Mesendoderm (in vitro differentiated cells): ENCODE measurements at regions not wholly inside any gene's neighbourhood (a gene's known extent, or its start where the extent isn't known, plus 50 kb on each side); places are given as distances from the start of the nearest gene placed in this dataset.

Experiments used
- DNase-seq: peaks from one replicate; pipeline ENCODE4 v3.0.0; 2013
- H2AK5ac ChIP-seq: 2 replicates; pipeline ENCODE4 v1.6.1; 2013; ENCODE audit warnings: low read length, inconsistent platforms
- H2BK120ac ChIP-seq: 2 replicates; pipeline ENCODE4 v1.6.1; 2013; ENCODE audit warnings: low read depth, mild to moderate bottlenecking, low read length, moderate library complexity, mixed read lengths
- H2BK15ac ChIP-seq: replicated peaks from 2 replicates; pipeline ENCODE4 v1.6.1; 2013; ENCODE audit warnings: low read depth, mild to moderate bottlenecking, moderate library complexity
- H2BK5ac ChIP-seq: 2 replicates; pipeline ENCODE4 v1.6.1; 2013; ENCODE audit warnings: low read length, inconsistent platforms
- H3K18ac ChIP-seq: 2 replicates; pipeline ENCODE4 v1.6.1; 2013; ENCODE audit warnings: mild to moderate bottlenecking, low read length, mixed read lengths
- H3K23ac ChIP-seq: one replicate; pipeline ENCODE4 v1.6.1; 2013; ENCODE audit warnings: low read length
- H3K27ac ChIP-seq: 2 replicates; pipeline ENCODE4 v1.5.1; 2013; ENCODE audit warnings: low read depth, mild to moderate bottlenecking, inconsistent platforms, low read length, moderate library complexity
- H3K27me3 ChIP-seq: 2 replicates; pipeline ENCODE4 v1.6.1; 2013; ENCODE audit warnings: low read length, control low read depth, mild to moderate bottlenecking, inconsistent platforms; ENCODE audit not compliant: insufficient read depth, poor library complexity
- H3K36me3 ChIP-seq: 2 replicates; pipeline ENCODE4 v1.6.1; 2013; ENCODE audit warnings: low read length, inconsistent platforms; ENCODE audit not compliant: control insufficient read depth, insufficient read depth
- H3K4ac ChIP-seq: one replicate; pipeline ENCODE4 v1.6.1; 2013; ENCODE audit warnings: low read depth, mild to moderate bottlenecking, low read length, moderate library complexity
- H3K4me1 ChIP-seq: 2 replicates; pipeline ENCODE4 v1.6.1; 2013; ENCODE audit warnings: low read depth, low read length, inconsistent platforms; ENCODE audit not compliant: control insufficient read depth
- H3K4me2 ChIP-seq: 2 replicates; pipeline ENCODE4 v1.6.1; 2013; ENCODE audit warnings: low read length
- H3K4me3 ChIP-seq: 2 replicates; pipeline ENCODE4 v1.5.1; 2013; ENCODE audit warnings: mild to moderate bottlenecking, low read length
- H3K56ac ChIP-seq: one replicate; pipeline ENCODE4 v1.6.1; 2013; ENCODE audit warnings: low read length
- H3K79me1 ChIP-seq: 2 replicates; pipeline ENCODE4 v1.6.1; 2013; ENCODE audit warnings: low read length, inconsistent platforms
- H3K79me2 ChIP-seq: 2 replicates; pipeline ENCODE4 v1.6.1; 2013; ENCODE audit warnings: mild to moderate bottlenecking, low read length; ENCODE audit not compliant: control insufficient read depth, insufficient read depth
- H3K9ac ChIP-seq: 2 replicates; pipeline ENCODE4 v1.6.1; 2013; ENCODE audit warnings: low read length, inconsistent platforms
- H4K5ac ChIP-seq: one replicate; pipeline ENCODE4 v1.6.1; 2013; ENCODE audit warnings: low read length
- H4K8ac ChIP-seq: one replicate; pipeline ENCODE4 v1.6.1; 2013; ENCODE audit warnings: low read depth, mild to moderate bottlenecking, control low read depth, low read length, moderate library complexity
- WGBS: extraction: QIAGEN DNeasy Blood & Tissue Kit; methylation state at CpG from one replicate; pipeline ENCODE4 v1.1.7; 2013; ENCODE audit warnings: low lambda C conversion rate, missing lambda C conversion rate; ENCODE audit not compliant: insufficient coverage; ENCODE audit errors: extremely low coverage; 5-methylcytosine and 5-hydroxymethylcytosine counted together

DNA sequence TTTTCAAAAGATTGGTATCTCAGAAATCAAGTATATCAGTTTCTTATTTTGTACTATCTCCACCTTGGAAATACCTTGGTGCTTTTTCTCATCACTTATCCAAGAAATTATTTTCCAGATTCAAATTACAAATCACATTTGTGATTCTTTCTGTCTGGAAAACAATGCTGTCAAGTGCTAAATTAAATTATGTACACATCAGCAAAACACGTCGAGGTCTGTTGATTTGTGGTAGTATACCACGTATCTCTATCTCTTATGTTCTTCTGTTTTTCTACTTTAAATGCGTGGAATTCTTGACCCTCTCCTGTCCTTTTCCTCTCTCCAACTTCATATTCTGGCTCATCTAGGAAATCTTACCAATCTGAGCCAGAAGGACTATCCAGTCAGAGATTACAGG lies 214.5 kb downstream of the PTN start:
- Histone ChIP-seq H3K4me1 (no peaks in the 10 kb centered on the region), H3K27me3 (no peaks in the 10 kb centered on the region), H3K56ac (no peak overlapping the region), H3K27ac (no peak overlapping the region), H3K79me2 (no peaks in the 10 kb centered on the region), H3K9ac (no peak overlapping the region), H2BK120ac (no peak overlapping the region), H3K4me3 (no peak overlapping the region), H3K23ac (no peak overlapping the region), H2AK5ac (no peak overlapping the region), H3K4me2 (no peak overlapping the region), H3K4ac (no peak overlapping the region), H4K5ac (no peak overlapping the region), H3K18ac (no peak overlapping the region), H2BK15ac (no peak overlapping the region), H3K79me1 (no peaks in the 10 kb centered on the region), H2BK5ac (no peak overlapping the region), H3K36me3 (no peaks in the 10 kb centered on the region), H4K8ac (no peak overlapping the region)
- no CpG with 5 or more reads among the region's 4 CpGs for WGBS
- no peak for DNase-seq

DNA sequence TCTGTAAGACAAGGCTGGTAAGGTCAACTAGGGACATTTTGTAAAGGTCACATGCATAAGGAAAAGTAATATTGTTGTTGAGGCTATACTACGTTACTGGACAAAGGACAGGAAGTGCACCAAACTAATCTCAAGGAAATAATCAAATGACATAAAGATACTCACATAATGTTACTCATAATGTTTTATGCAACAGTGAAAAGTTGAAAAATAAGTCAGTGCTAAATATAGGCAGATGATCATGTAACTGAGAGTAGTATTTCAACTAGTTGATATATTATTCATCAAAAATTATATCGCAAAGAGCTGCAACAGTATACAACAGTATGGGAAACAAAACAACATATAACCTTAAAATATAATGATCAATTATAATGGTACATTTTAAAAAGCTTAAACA lies 215.7 kb downstream of the PTN start:
- no peak for DNase-seq
- H4K5ac ChIP-seq, result no peak overlapping the region
- H3K9ac ChIP-seq, result no peak overlapping the region
- H3K18ac ChIP-seq, result no peak overlapping the region
- H3K27me3 ChIP-seq, result no peaks in the 10 kb centered on the region
- no peak overlapping the region for H2BK15ac ChIP-seq
- H3K4ac ChIP-seq, result no peak overlapping the region
- H3K27ac ChIP-seq, result no peak overlapping the region
- no peak overlapping the region for H2BK120ac ChIP-seq
- H3K36me3 ChIP-seq, result no peaks in the 10 kb centered on the region
- no peak overlapping the region for H2AK5ac ChIP-seq
- no peak overlapping the region for H3K23ac ChIP-seq
- WGBS, result no CpG with 5 or more reads among the region's 2 CpGs
- no peaks in the 10 kb centered on the region for H3K79me1 ChIP-seq
- H3K79me2 ChIP-seq, result no peaks in the 10 kb centered on the region
- no peak overlapping the region for H3K4me2 ChIP-seq
- H3K4me1 ChIP-seq, result no peaks in the 10 kb centered on the region
- no peak overlapping the region for H3K56ac ChIP-seq
- H3K4me3 ChIP-seq, result no peak overlapping the region
- no peak overlapping the region for H2BK5ac ChIP-seq
- no peak overlapping the region for H4K8ac ChIP-seq

DNA sequence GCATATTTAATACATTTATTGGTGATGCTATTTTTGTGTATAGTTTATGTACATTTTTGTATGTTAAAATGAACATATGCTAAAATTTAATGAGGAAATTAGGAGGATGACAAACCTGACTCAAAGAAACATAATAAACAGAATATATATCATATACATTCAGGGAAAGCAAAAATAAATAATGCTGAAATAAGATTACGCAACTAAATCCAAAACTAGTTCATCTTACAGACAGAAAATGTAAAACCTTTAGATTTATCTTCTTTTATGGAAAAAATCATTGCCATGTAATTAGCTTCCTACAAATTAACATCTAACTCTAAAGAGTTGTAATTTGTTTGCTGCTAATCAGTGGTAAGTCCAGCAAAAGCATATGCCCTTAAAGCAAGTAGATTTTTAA lies 216.5 kb downstream of the PTN start:
- WGBS, result no CpG with 5 or more reads among the region's 1 CpG
- no peak overlapping the region for H4K5ac ChIP-seq

DNA sequence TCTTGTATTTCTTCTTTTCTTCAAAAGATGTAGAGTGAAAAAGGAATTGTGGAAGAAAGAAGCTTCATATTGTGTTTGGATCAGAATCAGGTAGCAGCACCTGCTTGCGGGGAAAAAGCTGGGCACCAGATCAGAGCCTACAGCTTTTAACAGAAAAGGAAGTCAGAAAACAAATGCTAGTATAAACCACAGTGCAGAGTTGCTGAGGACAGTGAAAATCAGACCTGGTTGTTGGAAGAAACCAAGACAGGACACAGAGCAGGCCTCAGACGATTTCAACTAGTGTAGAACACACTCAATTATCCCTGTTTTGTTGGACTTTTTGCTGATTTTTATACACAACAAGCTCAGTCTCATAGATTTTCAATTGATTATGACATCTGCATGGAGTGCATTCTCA lies 221.4 kb downstream of the PTN start:
- Histone ChIP-seq H3K9ac (no peak overlapping the region), H3K36me3 (no peaks in the 10 kb centered on the region), H3K56ac (no peak overlapping the region), H3K4ac (no peak overlapping the region), H3K27me3 (no peaks in the 10 kb centered on the region), H2BK120ac (no peak overlapping the region), H4K5ac (no peak overlapping the region), H3K79me2 (no peaks in the 10 kb centered on the region), H4K8ac (no peak overlapping the region), H3K4me1 (no peaks in the 10 kb centered on the region), H3K27ac (no peak overlapping the region), H3K79me1 (no peaks in the 10 kb centered on the region), H3K23ac (no peak overlapping the region), H2BK15ac (no peak overlapping the region), H3K4me2 (no peak overlapping the region), H2AK5ac (no peak overlapping the region), H3K18ac (no peak overlapping the region), H2BK5ac (no peak overlapping the region), H3K4me3 (no peak overlapping the region)
- WGBS, result no CpG with 5 or more reads among the region's 2 CpGs
- DNase-seq, result no peak

More for the DNA sequence above, 216.5 kb downstream of the PTN start:
- Histone ChIP-seq H3K27me3 (no peaks in the 10 kb centered on the region), H3K9ac (no peak overlapping the region), H3K79me1 (no peaks in the 10 kb centered on the region), H3K79me2 (no peaks in the 10 kb centered on the region), H3K4ac (no peak overlapping the region), H3K27ac (no peak overlapping the region), H2BK15ac (no peak overlapping the region), H3K18ac (no peak overlapping the region), H2BK5ac (no peak overlapping the region), H4K8ac (no peak overlapping the region), H3K4me1 (no peaks in the 10 kb centered on the region), H3K36me3 (no peaks in the 10 kb centered on the region), H3K23ac (no peak overlapping the region), H2AK5ac (no peak overlapping the region), H3K56ac (no peak overlapping the region), H3K4me2 (no peak overlapping the region), H3K4me3 (no peak overlapping the region), H2BK120ac (no peak overlapping the region)
- no peak for DNase-seq

DNA sequence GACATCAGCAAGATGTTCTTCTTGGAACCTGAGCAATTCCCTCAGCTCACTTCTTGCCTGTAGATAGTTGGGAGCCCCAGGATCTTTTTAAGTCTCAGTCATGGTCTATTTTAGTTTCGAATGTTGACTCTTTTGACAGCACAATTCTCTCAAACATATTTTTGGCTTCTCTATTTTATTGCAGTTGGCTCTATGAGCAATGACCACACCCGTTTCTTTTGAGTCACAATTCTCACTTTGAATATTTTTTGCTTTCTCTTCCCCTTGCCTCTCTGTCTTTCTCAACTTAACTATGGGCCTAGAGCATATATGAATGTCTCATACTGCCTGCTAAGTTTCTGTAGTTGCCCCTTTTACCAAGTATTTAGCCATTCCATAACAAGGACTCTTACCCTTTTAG lies 222.8 kb downstream of the PTN start:
- Histone ChIP-seq H3K23ac (no peak overlapping the region), H3K27ac (no peak overlapping the region), H3K4me3 (no peak overlapping the region), H2BK15ac (no peak overlapping the region), H3K4me1 (no peaks in the 10 kb centered on the region), H2BK5ac (no peak overlapping the region), H2AK5ac (no peak overlapping the region), H3K18ac (no peak overlapping the region), H3K79me2 (no peaks in the 10 kb centered on the region), H3K36me3 (no peaks in the 10 kb centered on the region), H3K27me3 (no peaks in the 10 kb centered on the region), H2BK120ac (no peak overlapping the region), H4K8ac (no peak overlapping the region), H3K4me2 (no peak overlapping the region), H3K9ac (no peak overlapping the region), H3K56ac (no peak overlapping the region), H4K5ac (no peak overlapping the region), H3K4ac (no peak overlapping the region), H3K79me1 (no peaks in the 10 kb centered on the region)
- no CpG with 5 or more reads among the region's 2 CpGs for WGBS
- no peak for DNase-seq

DNA sequence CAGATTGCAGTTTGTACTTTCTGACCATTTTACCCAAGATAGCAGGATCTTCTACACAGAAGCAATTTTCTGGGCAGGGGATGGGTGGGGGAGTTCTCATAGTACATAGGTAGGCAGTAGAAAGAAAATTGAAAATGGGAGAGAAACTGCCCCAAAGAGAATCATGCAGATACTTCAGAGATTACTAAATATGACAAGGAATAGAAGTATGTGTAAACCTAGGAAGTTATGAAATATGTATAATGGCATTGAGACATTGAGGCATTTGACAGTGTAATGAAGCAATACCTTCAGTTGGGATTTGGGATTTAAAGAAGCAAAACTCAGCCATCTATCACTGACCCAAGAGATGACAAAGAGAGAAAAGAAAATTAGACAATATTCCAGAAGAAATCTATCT lies 233.0 kb downstream of the PTN start:
- Histone ChIP-seq H2BK15ac (no peak overlapping the region), H2BK5ac (no peak overlapping the region), H2BK120ac (no peak overlapping the region), H3K4me2 (no peak overlapping the region), H3K4me1 (no peaks in the 10 kb centered on the region), H2AK5ac (no peak overlapping the region), H3K56ac (no peak overlapping the region), H3K27ac (no peak overlapping the region), H3K4ac (no peak overlapping the region), H3K9ac (no peak overlapping the region), H3K79me2 (no peaks in the 10 kb centered on the region), H3K27me3 (no peaks in the 10 kb centered on the region), H3K18ac (no peak overlapping the region), H3K4me3 (no peak overlapping the region), H3K23ac (no peak overlapping the region), H4K5ac (no peak overlapping the region), H3K79me1 (no peaks in the 10 kb centered on the region), H4K8ac (no peak overlapping the region), H3K36me3 (no peaks in the 10 kb centered on the region)
- DNase-seq, result no peak
